ENCODE measurements at regions not wholly inside any gene's neighbourhood (a gene's known extent, or its start where the extent isn't known, plus 50 kb on each side); places are given as distances from the start of the nearest gene placed in this dataset.

DNA sequence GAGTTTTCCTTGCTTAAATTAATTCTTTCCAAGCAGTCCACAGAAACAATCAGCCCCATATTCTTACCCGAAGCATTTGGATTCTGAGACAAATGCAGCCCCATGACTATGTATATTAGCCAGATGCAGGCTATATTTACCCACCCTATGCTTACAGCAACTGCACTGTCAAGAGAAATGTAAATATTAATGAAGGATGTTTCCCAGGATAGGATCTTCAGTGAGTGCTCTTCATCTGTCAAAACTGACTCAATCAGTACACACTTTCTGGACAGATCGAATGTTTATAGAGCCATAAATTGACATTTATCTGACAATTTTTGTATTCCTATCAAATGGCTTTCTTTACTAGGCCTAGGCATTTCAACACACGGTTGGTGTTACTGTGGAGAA is 725.3 kb upstream of the SEMA6A start:
- no peak for FAIRE-seq

More for the DNA sequence above, 725.3 kb upstream of the SEMA6A start:
- H2AFZ ChIP-seq (ENCODE audit: low read depth, low read length) = no peak overlapping the region
- CTCF ChIA-PET = no interaction called here
- H3K79me2 ChIP-seq (ENCODE audit: control insufficient read depth, insufficient read depth, low read length) = no peaks in the 10 kb centered on the region
- dilution Hi-C loops (cut with MboI; ENCODE audit: extremely low pct_ligation_motif_present, low sequenced_read_pairs) (no loop called here), intact Hi-C loops (cut with micrococcal nuclease) (no loop called here)
- no peak overlapping the region for H3K4me3 ChIP-seq (replicated peaks in 1 of 3; ENCODE audit: insufficient read depth in 1 of 3, low read depth in 1 of 3, low read length in 3 of 3)
- no peaks in the 10 kb centered on the region for H3K9me1 ChIP-seq (replicated peaks; ENCODE audit: control insufficient read depth, extremely low read depth, insufficient read depth, low read length)
- DNase-seq (ENCODE audit: low read depth, low spot score) = no peak
- POLR2A ChIA-PET = no interaction called here
- H3K36me3 ChIP-seq (ENCODE audit: control insufficient read depth in 2 of 2, extremely low read depth in 1 of 2, insufficient read depth in 2 of 2, low read length in 2 of 2) = no peaks in the 10 kb centered on the region
- no peaks in the 10 kb centered on the region for H3K4me1 ChIP-seq (ENCODE audit: control insufficient read depth, extremely low read depth, insufficient read depth, low read length)
- H3K27ac ChIP-seq (ENCODE audit: insufficient read depth, low read depth, low read length) = no peak overlapping the region
- TF ChIP-seq GATA2 (IDR thresholded peaks at IDR 0.05; ENCODE audit: insufficient read depth, insufficient read length, low read depth, low read length) (no peak), POLR2AphosphoS5 (IDR thresholded peaks at IDR 0.05; ENCODE audit: insufficient read depth, low read depth, low read length) (no peak), FOS (IDR thresholded peaks at IDR 0.05; ENCODE audit: borderline replicate concordance, insufficient read depth, low read length) (no peak), EZH2 (IDR thresholded peaks at IDR 0.05; ENCODE audit: borderline replicate concordance, low read depth, low read length, severe bottlenecking) (no peak), POLR2A (IDR thresholded peaks at IDR 0.05; ENCODE audit: low read depth, low read length) (no peak), MYC (IDR thresholded peaks at IDR 0.05; ENCODE audit: low read depth, low read length) (no peak), JUN (IDR thresholded peaks at IDR 0.05; ENCODE audit: borderline replicate concordance, insufficient read depth, insufficient read length, low read depth) (no peak)
- TF ChIP-seq, protein P1, sequence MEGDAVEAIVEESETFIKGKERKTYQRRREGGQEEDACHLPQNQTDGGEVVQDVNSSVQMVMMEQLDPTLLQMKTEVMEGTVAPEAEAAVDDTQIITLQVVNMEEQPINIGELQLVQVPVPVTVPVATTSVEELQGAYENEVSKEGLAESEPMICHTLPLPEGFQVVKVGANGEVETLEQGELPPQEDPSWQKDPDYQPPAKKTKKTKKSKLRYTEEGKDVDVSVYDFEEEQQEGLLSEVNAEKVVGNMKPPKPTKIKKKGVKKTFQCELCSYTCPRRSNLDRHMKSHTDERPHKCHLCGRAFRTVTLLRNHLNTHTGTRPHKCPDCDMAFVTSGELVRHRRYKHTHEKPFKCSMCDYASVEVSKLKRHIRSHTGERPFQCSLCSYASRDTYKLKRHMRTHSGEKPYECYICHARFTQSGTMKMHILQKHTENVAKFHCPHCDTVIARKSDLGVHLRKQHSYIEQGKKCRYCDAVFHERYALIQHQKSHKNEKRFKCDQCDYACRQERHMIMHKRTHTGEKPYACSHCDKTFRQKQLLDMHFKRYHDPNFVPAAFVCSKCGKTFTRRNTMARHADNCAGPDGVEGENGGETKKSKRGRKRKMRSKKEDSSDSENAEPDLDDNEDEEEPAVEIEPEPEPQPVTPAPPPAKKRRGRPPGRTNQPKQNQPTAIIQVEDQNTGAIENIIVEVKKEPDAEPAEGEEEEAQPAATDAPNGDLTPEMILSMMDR (IDR thresholded peaks at IDR 0.05; ENCODE audit: extremely low read depth in 1 of 2, insufficient read depth in 1 of 2, low read depth in 1 of 2, low read length in 2 of 2) = no peak
- TF ChIP-seq, protein P2, sequence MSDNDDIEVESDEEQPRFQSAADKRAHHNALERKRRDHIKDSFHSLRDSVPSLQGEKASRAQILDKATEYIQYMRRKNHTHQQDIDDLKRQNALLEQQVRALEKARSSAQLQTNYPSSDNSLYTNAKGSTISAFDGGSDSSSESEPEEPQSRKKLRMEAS (IDR thresholded peaks at IDR 0.05; ENCODE audit: insufficient read depth, insufficient read length) = no peak
- no peaks in the 10 kb centered on the region for H3K27me3 ChIP-seq (ENCODE audit: control insufficient read depth in 2 of 2, insufficient read depth in 2 of 2, low read length in 2 of 2)
- BruUV-seq (replicated peaks) = no TSS peak
- H3K4me2 ChIP-seq (ENCODE audit: insufficient read depth, low read length) = no peak overlapping the region
- no peaks in the 10 kb centered on the region for H3K9me3 ChIP-seq (replicated peaks; ENCODE audit: control insufficient read depth, insufficient read depth, low read length)
- no peaks in the 10 kb centered on the region for H4K20me1 ChIP-seq (replicated peaks; ENCODE audit: control insufficient read depth, extremely low read depth, insufficient read depth, low read length)
- no peak overlapping the region for H3K9ac ChIP-seq (replicated peaks; ENCODE audit: extremely low read depth, insufficient read depth, low read length)
